GM21423 (cell line): ENCODE measurements at regions not wholly inside any gene's neighbourhood (a gene's known extent, or its start where the extent isn't known, plus 50 kb on each side); places are given as distances from the start of the nearest gene placed in this dataset.

ENCODE experiments used
- ATAC-seq: cut with Tn5 transposase; IDR thresholded peaks from one replicate; pipeline ENCODE4 v1.9.1; 2021; ENCODE audit warnings: mild to moderate bottlenecking, moderate library complexity; ENCODE audit not compliant: unreplicated experiment

DNA sequence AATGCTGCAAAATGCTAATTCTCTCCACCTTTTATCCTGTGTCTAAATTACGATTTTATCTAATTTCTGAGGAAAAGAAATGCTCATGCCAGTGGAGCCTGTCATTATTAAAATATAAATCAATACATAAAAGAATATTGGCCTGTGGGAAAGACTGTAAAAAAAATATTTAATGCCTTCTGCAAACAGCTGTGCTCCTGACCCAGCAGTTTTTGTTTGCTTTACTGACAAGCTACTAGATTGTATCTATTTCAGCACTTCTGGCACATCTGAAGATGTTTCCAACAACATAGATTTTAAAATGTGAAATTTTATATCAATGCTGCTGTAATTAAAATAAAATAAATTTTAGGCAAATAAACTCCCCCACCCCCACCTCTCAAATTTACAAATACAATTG is 493.6 kb upstream of the AGTR1 start:
- no peak for ATAC-seq

DNA sequence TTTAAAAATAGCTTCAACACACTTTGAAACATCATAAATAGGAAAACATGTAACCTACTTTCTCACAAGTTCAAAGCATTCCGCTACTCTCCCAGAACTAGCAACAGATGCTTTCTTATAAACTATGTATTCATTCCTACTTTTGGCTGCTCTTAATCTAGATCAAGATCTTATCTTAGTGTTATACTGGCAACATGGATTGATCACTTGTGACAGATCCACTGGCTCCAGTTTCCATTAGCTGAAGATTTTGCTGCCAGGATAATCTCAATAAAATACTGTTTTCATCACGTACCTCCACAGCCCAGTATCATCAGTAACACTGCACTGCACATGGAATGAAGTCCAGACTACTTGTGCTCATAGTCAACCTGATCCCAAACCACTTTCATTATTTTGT is 491.7 kb upstream of the AGTR1 start:
- ATAC-seq: no peak

DNA sequence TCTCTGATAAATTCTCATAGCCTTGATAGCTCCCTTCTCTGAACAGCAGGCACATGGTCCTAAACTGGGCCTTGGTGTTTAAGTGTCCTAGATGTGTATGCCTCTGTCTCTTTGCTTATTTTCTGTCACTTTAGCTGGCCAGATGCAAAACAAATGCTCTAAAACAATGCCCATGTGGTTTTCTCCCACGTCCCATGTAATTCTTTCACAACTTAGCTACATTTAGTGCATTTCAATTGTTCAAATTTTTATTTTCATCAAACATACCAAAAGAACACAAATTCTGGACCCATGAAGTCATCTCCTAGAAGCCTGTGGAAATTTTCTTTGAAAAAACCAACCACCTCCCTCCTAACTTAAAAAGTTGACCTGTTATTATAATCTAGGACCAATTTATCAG is 491.3 kb upstream of the AGTR1 start:
- ATAC-seq: no peak

DNA sequence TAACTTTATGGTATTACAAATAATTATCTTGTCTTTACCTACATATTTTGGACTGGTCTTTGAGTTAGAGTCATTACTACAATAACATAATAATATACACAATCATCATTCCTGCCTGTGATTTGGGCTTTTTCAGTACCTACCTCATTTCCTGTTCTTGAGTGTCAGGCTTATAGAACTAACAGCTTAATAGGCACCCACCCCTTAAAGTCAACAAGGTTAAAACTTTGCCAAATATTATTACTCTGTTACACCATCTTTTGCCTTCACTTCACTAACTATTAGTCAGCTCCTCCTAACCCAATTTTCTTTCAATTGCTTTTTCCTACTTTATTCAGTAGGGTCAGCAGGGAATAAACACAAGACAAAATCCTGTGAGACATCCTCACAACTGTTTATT is 488.7 kb upstream of the AGTR1 start:
- no peak for ATAC-seq

DNA sequence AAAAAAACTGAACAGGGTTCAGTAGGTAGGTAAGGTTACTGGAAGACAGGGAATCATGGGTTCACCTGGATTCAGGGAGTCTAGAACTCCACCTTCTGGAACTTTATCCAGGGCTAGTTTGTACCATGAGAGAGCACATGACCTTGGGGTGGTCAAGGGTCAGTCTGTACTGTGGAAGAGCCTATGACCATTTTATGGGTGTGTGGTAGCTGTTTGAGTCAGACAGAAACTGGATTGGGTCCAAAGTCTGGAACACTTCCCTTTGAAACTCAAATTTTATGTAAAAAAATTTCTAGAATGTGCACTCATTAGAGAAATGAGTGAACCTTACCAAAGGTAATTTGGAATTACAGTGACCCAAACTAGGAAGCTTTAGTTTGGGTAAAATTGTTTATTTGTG is 486.0 kb upstream of the AGTR1 start:
- ATAC-seq: peak; percentile 69

DNA sequence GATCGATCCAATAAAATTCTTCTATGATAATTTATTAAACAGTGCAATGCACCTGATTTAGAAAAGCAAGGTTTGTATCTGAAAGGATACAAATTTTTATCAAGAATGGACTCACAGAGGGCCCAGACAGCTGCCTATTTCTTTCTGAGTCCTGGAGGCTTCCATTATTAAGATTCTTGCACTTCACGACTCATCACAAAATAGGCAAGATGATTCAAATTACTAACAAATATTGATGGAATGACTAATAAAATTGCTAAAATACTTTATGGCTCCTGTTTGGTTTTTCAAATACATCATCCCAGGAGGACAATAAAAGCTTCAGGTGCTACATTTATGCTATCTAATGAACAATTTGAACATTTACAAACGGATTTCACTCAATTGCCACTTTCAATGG is 483.0 kb upstream of the AGTR1 start:
- ATAC-seq: no peak

DNA sequence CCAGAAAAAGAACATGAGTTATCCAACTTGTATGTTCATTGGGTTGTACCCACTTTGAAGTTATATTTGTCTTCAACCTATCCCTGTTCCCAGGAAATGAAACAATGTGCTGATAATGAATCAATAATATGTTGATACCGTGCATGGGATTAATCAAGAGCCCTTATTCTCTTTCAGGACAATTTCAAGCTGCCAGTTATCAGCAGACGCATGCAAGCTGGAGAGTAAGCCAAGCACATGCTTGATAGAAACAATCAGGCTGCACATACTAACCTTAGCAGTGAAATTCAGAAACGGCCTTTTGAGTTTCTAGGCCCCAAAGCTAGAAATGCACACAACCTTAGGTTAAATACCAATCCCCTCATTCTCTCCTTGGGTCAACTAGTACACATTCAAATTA is 480.4 kb upstream of the AGTR1 start:
- no peak for ATAC-seq

DNA sequence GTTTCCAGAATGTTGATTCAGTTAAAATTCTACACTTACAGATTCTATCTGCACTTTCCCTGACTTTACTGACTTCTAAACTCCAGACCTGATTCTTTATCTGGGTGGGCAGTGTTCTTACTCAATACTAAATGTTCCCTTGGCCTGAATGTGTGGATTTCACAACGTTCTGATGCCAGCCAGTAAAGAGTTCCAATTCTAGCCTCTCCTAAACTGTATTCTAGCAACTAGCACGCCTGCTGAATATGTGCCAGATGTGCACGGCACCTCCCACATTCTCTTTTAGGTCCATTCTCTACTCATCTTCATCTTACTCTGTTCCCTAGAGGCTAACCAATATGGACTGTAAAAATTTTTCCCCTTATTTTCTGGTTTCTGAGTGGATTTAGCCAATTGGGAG is 479.5 kb upstream of the AGTR1 start:
- ATAC-seq: no peak

- no peak for ATAC-seq
Observed at GRCh38 chr3:148219999-148220398, 477.7 kb upstream of the AGTR1 start.

DNA sequence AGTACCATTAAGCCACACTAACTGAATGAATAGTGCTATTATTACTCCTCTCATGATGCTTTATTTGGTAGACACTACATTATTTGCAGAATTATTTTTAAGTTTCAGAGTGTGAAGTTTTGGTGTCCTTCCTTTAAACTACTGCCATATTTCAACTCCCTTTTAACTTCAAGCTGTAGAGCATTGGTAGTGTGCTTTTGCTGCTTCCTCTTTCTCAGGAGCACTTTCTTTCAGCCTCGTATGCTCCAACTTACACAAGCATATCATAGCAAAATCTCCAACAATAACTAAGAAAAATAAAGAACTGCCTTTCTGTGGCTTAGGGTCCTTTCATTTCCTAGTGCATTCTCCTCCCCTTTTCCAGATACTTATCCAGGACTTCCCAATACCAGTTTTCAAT is 476.4 kb upstream of the AGTR1 start:
- ATAC-seq: no peak

- ATAC-seq: no peak
Observed at GRCh38 chr3:148223266-148223665, 474.4 kb upstream of the AGTR1 start.

GRCh38 chr3:148226246-148226645 is 471.5 kb upstream of the AGTR1 start:
- ATAC-seq: no peak

DNA sequence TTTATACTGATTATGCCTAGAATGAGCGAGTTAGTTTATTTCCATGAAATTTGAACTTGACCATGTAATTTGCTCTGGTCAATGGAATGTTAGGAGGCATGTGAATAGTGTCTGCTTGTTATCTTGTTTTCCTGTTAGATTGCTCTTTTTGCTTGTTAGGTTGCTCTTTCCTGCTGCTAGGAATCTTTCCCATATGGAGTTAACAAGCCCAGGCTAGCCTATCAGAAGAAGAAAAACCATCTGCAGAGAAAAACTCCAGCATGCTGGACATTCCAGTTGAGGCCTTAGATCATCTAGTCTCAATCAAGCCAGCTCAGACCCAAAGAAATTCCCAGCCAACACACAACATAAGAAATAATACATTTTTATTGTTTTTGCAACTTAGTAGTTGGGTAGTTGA is 470.2 kb upstream of the AGTR1 start:
- ATAC-seq: no peak

DNA sequence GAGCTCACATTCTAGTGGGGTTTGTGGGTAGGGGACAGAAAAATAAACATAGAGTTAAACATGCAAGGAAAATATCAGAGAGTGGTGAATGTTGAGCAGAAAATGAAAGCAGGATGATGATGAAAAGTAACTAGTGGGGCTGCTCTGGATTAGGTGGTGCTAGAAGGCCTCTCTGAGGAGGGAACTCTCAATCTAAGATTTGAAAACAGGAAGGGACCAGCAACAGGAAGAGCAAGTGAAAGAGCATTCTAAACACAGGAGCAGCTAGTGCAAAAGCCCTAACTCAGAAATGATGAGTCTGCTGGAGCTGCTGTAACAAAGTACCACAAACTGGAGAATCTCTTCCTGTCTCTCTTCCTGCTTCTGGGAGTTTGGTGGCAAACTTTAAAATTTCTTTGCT is 468.6 kb upstream of the AGTR1 start:
- peak; percentile 72 for ATAC-seq

GRCh38 chr3:148230473-148230872 is 467.2 kb upstream of the AGTR1 start:
- no peak for ATAC-seq

- no peak for ATAC-seq
Observed at GRCh38 chr3:148232389-148232788, 465.3 kb upstream of the AGTR1 start.

DNA sequence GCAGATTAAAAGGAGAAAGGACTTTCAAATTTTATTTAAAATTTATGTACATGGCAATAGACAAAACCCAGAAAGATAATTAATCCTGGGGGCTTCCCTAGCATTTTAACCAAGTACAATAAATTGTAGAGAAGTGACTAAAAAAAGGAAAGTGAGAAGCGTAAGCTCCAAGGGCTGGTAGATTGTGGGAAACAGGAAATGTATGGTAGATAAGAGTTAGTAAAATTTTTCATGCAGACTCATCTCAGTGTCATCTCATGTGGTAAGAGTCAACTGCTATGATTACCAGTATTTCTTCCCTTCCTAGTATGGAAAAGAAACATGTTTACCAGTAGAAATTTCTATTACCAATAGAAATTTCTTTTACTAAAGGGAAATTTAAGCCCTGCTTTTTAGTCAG is 464.3 kb upstream of the AGTR1 start:
- ATAC-seq: no peak

DNA sequence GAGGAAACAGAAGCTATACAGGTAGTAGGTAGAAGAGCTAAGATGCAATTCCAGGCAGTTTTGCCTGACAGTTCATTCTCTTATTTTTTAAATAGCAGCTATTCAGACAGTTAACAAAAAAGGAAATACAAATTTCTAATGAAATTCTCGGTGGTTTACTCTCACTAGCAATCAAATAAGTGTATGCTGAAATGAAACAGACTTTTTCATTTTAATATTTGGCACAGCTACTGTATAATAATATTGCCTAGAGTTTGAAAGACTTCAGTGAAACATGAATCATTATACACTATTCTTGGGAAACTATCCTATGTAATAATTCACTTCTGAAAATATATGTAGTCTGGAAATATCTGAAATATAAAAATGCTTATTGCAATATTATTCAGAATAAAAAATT is 463.2 kb upstream of the AGTR1 start:
- ATAC-seq: no peak

DNA sequence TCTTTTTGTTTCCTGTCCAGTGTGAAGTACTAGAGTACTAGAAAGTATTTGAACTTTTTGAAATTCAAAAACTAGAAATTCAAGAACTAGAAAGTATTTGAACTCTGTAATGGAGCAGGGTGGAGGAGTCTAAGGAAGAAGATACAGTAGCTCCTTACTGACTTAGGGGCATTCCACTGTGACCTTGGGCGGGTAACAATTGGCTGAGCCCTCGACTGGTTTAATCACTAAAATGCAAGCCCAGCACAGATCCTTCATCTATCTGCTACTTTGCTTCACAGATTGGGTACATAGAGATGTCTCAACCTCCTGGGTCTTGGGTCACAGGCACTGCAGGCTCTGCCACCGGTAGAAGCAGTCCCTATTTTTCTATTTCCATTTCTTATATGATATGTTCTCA is 462.1 kb upstream of the AGTR1 start:
- ATAC-seq: no peak

- no peak for ATAC-seq
Observed at GRCh38 chr3:148238421-148238821, 459.3 kb upstream of the AGTR1 start.

DNA sequence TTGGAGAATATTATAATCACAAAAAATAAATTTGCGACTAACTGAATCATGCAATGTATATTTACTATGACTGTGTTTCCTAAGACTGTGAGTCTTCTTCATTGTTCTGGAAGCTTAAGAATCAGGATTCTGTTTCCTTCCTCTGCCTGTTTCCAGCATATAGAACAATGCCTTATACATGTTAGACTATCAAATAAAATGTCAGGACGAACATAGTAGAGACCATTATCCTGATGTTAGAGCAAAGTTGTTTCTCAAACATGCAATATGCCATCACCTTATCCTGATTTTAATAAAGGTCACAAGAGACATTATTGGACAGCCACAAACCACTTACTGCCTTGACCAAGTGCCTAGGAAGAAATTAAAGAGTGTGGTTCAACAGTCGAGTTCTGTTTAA is 457.4 kb upstream of the AGTR1 start:
- no peak for ATAC-seq

DNA sequence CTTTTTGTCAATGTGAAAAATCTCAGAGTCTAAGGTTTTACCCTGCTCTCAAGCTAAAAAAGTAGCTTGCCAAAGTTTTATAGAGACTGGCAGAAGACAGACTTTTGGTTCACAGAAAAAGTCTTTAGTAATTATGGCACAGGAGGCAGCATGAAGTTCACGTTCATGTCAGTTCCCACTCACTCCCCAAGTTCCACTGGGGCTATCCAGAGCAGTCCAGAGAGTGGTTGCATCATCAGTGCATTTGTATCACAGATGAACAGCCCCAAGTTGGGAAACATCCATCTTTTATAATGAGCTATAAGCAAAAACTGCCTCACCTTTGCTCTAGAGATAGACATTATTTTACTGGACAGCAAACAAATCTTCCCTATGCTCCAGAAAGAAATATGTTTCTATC is 454.1 kb upstream of the AGTR1 start:
- no peak for ATAC-seq

DNA sequence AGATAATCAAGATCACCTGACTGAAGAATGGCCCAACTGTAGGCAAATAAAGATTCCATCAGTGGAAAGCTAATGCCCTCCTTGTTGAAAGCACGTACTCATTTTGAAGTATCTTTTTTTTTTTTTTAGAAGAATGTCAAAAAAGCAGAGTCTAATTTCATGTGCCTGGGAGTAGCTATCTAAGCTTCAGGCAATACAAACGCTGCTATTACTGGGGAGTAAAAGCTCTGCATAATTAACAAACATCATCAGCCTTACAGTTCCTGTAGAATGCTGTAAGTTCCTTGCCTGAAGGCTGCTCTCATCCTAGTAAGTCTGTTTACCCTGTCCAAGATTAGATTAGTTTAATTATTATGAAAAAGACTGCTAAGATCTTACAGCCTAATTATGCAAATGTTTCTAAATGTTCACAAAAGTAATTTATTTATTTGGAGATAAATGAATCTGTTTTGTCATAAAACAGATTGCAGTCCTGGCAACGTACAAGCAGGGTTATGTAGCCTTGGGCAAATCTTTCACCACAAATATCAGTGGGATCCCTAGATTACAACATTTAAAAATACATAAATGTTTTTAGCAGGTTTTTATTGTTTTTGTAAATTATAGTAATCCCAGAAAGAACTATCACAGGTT is 451.3 kb upstream of the AGTR1 start:
- no peak for ATAC-seq

DNA sequence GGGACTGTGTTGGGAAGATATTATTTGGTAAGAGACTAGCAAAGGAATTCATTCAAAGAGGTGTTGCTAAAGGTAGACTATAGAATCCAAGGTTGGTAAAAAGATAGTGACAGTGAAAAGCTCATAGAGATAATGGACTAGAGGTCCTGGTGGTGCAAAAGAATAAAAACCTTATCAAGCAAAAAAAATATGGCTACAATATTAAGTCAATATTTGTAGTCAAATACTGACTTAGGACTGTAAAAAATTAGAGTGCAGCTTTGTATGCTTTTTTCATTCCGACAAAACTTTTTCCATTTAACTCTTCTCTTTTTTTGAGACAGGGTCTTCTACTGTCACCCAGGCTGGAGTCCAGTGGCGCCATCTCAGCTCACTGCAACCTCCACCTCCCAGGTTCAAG is 444.0 kb upstream of the AGTR1 start:
- no peak for ATAC-seq
